ENCODE measurements at regions not wholly inside any gene's neighbourhood (a gene's known extent, or its start where the extent isn't known, plus 50 kb on each side); places are given as distances from the start of the nearest gene placed in this dataset.

GRCh38 chr2:180289627-180290026 is 282.5 kb upstream of the CWC22 start:
- no peaks in the 10 kb centered on the region for H3K27me3 ChIP-seq (ENCODE audit: insufficient read depth, low read depth, severe bottlenecking)
- no peak overlapping the region for H3K27ac ChIP-seq
- no peaks in the 10 kb centered on the region for H3K9me3 ChIP-seq (ENCODE audit: severe bottlenecking)
- no peaks in the 10 kb centered on the region for H3K36me3 ChIP-seq
- no peak for DNase-seq
- H3K4me3 ChIP-seq (ENCODE audit: low read depth, low read length), result no peak overlapping the region
- TF ChIP-seq CTCF (IDR thresholded peaks at IDR 0.05; ENCODE audit: low read depth, low read length), result no peak

- no peak for DNase-seq
- no peaks in the 10 kb centered on the region for H3K9me3 ChIP-seq (ENCODE audit: severe bottlenecking)
- no peak overlapping the region for H3K27ac ChIP-seq
Measured at GRCh38 chr2:180279581-180279980, 272.5 kb upstream of the CWC22 start.

DNA sequence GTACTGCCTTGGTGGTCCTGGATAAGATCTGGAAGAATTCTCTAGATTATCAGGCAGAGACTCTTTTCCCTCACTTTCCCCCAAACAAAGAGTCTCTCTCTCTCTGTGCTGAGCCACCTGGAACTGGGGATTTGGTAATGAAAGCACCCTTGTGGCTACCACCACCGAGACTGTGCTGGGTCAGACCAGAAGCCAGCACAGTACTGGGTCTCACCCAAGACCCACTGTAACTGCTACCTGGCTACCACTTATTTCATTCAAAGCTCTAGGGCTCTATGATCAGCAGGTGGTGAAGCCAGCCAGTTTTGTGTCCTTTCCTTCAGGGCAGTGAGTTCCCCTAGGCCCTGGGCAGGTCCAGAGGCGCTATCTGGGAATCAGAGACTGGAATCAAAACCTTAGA is 269.6 kb upstream of the CWC22 start:
- no peak for TF ChIP-seq CTCF (IDR thresholded peaks at IDR 0.05; ENCODE audit: low read depth, low read length)

More at GRCh38 chr2:180279581-180279980, 272.5 kb upstream of the CWC22 start:
- Histone ChIP-seq H3K27me3 (ENCODE audit: insufficient read depth, low read depth, severe bottlenecking) (no peaks in the 10 kb centered on the region), H3K4me3 (ENCODE audit: low read depth, low read length) (no peak overlapping the region), H3K36me3 (no peaks in the 10 kb centered on the region)
- TF ChIP-seq CTCF (IDR thresholded peaks at IDR 0.05; ENCODE audit: low read depth, low read length), result no peak

GRCh38 chr2:180268006-180268405 is 260.9 kb upstream of the CWC22 start:
- Histone ChIP-seq H3K27me3 (ENCODE audit: insufficient read depth, low read depth, severe bottlenecking) (no peaks in the 10 kb centered on the region), H3K9me3 (ENCODE audit: severe bottlenecking) (peaks cover 5% of the 10 kb centered on the region), H3K27ac (no peak overlapping the region), H3K36me3 (no peaks in the 10 kb centered on the region), H3K4me3 (ENCODE audit: low read depth, low read length) (no peak overlapping the region)
- no peak for DNase-seq
- TF ChIP-seq CTCF (IDR thresholded peaks at IDR 0.05; ENCODE audit: low read depth, low read length), result no peak

More for the DNA sequence above, 269.6 kb upstream of the CWC22 start:
- no peak for DNase-seq
- H3K4me3 ChIP-seq (ENCODE audit: low read depth, low read length), result no peak overlapping the region
- H3K9me3 ChIP-seq (ENCODE audit: severe bottlenecking), result no peaks in the 10 kb centered on the region
- H3K27me3 ChIP-seq (ENCODE audit: insufficient read depth, low read depth, severe bottlenecking), result no peaks in the 10 kb centered on the region
- H3K27ac ChIP-seq, result no peak overlapping the region
- no peaks in the 10 kb centered on the region for H3K36me3 ChIP-seq

GRCh38 chr2:180261976-180262375 is 254.9 kb upstream of the CWC22 start:
- H3K36me3 ChIP-seq, result no peaks in the 10 kb centered on the region
- no peak overlapping the region for H3K27ac ChIP-seq
- no peak for DNase-seq
- no peak for TF ChIP-seq CTCF (IDR thresholded peaks at IDR 0.05; ENCODE audit: low read depth, low read length)
- no peaks in the 10 kb centered on the region for H3K9me3 ChIP-seq (ENCODE audit: severe bottlenecking)
- H3K4me3 ChIP-seq (ENCODE audit: low read depth, low read length), result no peak overlapping the region
- no peaks in the 10 kb centered on the region for H3K27me3 ChIP-seq (ENCODE audit: insufficient read depth, low read depth, severe bottlenecking)

DNA sequence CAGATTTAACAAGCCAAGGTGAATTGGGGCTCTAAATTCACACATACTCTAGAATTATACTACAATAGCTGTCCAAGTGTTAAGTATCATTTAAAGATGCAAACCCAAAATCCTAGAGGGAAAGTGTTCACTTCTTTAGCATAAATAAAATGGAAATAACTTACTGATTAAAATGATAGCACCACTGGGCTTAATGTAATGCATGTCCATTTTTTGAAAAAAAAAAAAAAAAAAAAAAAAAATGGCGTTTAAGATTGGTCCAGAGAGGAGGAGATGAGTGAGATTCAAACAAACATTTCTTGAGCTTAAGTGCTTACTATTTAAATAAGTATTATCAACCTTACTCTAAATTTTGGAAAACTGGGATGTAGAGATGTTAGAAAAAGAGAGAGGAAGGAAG is 251.5 kb upstream of the CWC22 start:
- Histone ChIP-seq H3K36me3 (no peaks in the 10 kb centered on the region), H3K4me3 (ENCODE audit: low read depth, low read length) (no peak overlapping the region), H3K9me3 (ENCODE audit: severe bottlenecking) (no peaks in the 10 kb centered on the region), H3K27me3 (ENCODE audit: insufficient read depth, low read depth, severe bottlenecking) (no peaks in the 10 kb centered on the region), H3K27ac (no peak overlapping the region)
- no peak for DNase-seq
- no peak for TF ChIP-seq CTCF (IDR thresholded peaks at IDR 0.05; ENCODE audit: low read depth, low read length)

Data from WERI-Rb-1 (cell line).